ENCODE measurements at regions not wholly inside any gene's neighbourhood (a gene's known extent, or its start where the extent isn't known, plus 50 kb on each side); places are given as distances from the start of the nearest gene placed in this dataset.

- peak; percentile 59 for DNase-seq (ENCODE audit: low spot score)
These were observed 183.1 kb upstream of the IVNS1ABP start for GRCh38 chr1:185500001-185500626.

GRCh38 chr1:185498207-185498606 lies 181.2 kb upstream of the IVNS1ABP start:
- no peak for DNase-seq (ENCODE audit: low spot score)

GRCh38 chr1:185497177-185497576 lies 180.1 kb upstream of the IVNS1ABP start:
- DNase-seq (ENCODE audit: low spot score), result no peak

- no peak for DNase-seq (ENCODE audit: low spot score)
These were observed 178.9 kb upstream of the IVNS1ABP start for GRCh38 chr1:185495898-185496297.

GRCh38 chr1:185495007-185495406 lies 178.0 kb upstream of the IVNS1ABP start:
- DNase-seq (ENCODE audit: low spot score), result peak; percentile 36

- DNase-seq (ENCODE audit: low spot score), result no peak
These were observed 175.2 kb upstream of the IVNS1ABP start for GRCh38 chr1:185492089-185492825.

- no peak for DNase-seq (ENCODE audit: low spot score)
These were observed 174.6 kb upstream of the IVNS1ABP start for GRCh38 chr1:185491604-185492003.

- DNase-seq (ENCODE audit: low spot score), result no peak
These were observed 173.9 kb upstream of the IVNS1ABP start for GRCh38 chr1:185490924-185491323.

- DNase-seq (ENCODE audit: low spot score), result no peak
These were observed 172.4 kb upstream of the IVNS1ABP start for GRCh38 chr1:185489406-185489805.

GRCh38 chr1:185488808-185489207 lies 171.8 kb upstream of the IVNS1ABP start:
- no peak for DNase-seq (ENCODE audit: low spot score)

- DNase-seq (ENCODE audit: low spot score), result no peak
These were observed 170.9 kb upstream of the IVNS1ABP start for GRCh38 chr1:185487936-185488335.

GRCh38 chr1:185487026-185487425 lies 170.0 kb upstream of the IVNS1ABP start:
- no peak for DNase-seq (ENCODE audit: low spot score)

- no peak for DNase-seq (ENCODE audit: low spot score)
These were observed 169.3 kb upstream of the IVNS1ABP start for GRCh38 chr1:185486346-185486745.

GRCh38 chr1:185483664-185484450 lies 166.8 kb upstream of the IVNS1ABP start:
- DNase-seq (ENCODE audit: low spot score), result peak; percentile 82

GRCh38 chr1:185483217-185483616 lies 166.2 kb upstream of the IVNS1ABP start:
- no peak for DNase-seq (ENCODE audit: low spot score)

- DNase-seq (ENCODE audit: low spot score), result peak; percentile 33
These were observed 163.5 kb upstream of the IVNS1ABP start for GRCh38 chr1:185480545-185480944.

- no peak for DNase-seq (ENCODE audit: low spot score)
These were observed 162.8 kb upstream of the IVNS1ABP start for GRCh38 chr1:185479796-185480195.

GRCh38 chr1:185478877-185479276 lies 161.8 kb upstream of the IVNS1ABP start:
- no peak for DNase-seq (ENCODE audit: low spot score)

- DNase-seq (ENCODE audit: low spot score), result no peak
These were observed 160.9 kb upstream of the IVNS1ABP start for GRCh38 chr1:185477638-185478580.

- DNase-seq (ENCODE audit: low spot score), result no peak
These were observed 157.6 kb upstream of the IVNS1ABP start for GRCh38 chr1:185474440-185475149.

- DNase-seq (ENCODE audit: low spot score), result no peak
These were observed 156.1 kb upstream of the IVNS1ABP start for GRCh38 chr1:185473186-185473585.

Data from kidney capillary endothelial cell (primary cell).